Fibroblast of villous mesenchyme (primary cell): ENCODE measurements at regions not wholly inside any gene's neighbourhood (a gene's known extent, or its start where the extent isn't known, plus 50 kb on each side); places are given as distances from the start of the nearest gene placed in this dataset.

ENCODE experiments used
- DNase-seq: peaks from one replicate; pipeline ENCODE4 v3.0.0-alpha.2; 2010; ENCODE audit warnings: low read depth
- H3K4me3 ChIP-seq: 2 replicates; pipeline ENCODE4 v1.5.1; 2011; ENCODE audit warnings: low read depth, mild to moderate bottlenecking, low read length
- TF ChIP-seq, protein P1 (sequence below): IDR thresholded peaks from 2 replicates; pipeline ENCODE4 v1.5.1; 2012; ENCODE audit warnings: low read depth, mild to moderate bottlenecking, low read length; ENCODE audit not compliant: insufficient read depth

DNA sequence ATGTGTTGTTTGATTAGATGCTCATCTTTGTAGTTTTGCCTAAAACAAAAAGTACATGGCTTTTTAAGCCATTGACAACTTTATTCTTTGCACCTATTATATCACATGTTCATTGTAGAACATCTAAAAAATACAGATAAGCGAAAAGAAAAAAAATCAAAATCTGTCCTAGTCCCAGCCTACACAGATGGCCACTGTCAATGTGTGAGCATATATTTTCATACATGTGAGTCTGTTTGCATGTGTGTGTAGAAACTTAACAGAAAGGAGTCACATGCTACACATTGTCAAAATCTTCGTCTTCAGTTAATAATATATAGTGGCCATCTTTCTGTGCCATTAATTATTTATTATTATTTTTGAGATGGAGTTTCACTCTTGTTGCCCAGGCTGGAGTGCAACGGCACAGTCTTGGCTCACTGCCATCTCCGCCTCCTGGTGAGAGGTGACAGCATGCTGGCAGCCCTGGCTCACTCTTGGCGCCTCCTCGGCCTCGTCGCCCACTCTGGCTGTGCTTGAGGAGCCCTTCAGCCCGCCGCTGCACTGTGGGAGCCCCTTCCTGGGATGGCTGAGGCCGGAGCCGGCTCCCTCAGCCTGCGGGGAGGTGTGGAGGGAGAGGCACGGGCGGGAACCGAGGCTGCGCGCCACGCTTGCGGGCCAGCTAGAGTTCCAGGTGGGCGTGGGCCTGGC is 68.5 kb upstream of the AMZ2 start:
- no peak overlapping the region for H3K4me3 ChIP-seq
- no peak for DNase-seq
- TF ChIP-seq, protein P1, sequence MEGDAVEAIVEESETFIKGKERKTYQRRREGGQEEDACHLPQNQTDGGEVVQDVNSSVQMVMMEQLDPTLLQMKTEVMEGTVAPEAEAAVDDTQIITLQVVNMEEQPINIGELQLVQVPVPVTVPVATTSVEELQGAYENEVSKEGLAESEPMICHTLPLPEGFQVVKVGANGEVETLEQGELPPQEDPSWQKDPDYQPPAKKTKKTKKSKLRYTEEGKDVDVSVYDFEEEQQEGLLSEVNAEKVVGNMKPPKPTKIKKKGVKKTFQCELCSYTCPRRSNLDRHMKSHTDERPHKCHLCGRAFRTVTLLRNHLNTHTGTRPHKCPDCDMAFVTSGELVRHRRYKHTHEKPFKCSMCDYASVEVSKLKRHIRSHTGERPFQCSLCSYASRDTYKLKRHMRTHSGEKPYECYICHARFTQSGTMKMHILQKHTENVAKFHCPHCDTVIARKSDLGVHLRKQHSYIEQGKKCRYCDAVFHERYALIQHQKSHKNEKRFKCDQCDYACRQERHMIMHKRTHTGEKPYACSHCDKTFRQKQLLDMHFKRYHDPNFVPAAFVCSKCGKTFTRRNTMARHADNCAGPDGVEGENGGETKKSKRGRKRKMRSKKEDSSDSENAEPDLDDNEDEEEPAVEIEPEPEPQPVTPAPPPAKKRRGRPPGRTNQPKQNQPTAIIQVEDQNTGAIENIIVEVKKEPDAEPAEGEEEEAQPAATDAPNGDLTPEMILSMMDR = no peak

DNA sequence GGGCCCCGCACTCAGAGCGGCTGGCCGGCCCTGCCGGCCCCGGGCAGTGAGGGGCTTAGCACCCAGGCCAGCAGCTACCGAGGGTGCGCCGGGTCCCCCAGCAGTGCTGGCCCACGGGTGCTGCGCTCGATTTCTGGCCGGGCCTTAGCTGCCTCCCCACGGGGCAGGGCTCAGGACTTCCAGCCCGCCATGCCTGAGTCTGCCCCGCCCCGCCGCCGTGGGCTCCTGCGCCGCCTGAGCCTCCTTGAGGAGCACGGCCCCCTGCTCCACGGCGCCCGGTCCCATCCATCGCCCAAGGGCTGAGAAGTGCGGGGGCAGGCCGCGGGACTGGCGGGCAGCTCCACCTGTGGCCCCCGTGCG is 67.9 kb upstream of the AMZ2 start:
- no peak overlapping the region for H3K4me3 ChIP-seq
- no peak for DNase-seq
- TF ChIP-seq, protein P1 = no peak

DNA sequence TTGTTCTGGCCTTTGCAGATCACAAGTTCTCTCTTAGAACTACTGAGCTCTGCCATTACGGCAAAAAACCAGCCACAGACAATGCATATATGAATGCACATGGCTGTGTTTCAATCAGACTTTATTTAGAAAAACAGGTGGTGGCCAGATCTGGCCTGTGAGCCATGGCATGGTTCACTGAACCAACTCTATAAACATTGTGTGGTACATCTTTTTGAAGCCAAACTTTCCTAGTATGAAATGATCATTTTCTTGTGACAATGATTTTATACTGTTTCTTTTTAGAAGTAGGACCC is 65.9 kb upstream of the AMZ2 start:
- H3K4me3 ChIP-seq = no peak overlapping the region
- no peak for DNase-seq
- TF ChIP-seq, protein P1 = no peak

DNA sequence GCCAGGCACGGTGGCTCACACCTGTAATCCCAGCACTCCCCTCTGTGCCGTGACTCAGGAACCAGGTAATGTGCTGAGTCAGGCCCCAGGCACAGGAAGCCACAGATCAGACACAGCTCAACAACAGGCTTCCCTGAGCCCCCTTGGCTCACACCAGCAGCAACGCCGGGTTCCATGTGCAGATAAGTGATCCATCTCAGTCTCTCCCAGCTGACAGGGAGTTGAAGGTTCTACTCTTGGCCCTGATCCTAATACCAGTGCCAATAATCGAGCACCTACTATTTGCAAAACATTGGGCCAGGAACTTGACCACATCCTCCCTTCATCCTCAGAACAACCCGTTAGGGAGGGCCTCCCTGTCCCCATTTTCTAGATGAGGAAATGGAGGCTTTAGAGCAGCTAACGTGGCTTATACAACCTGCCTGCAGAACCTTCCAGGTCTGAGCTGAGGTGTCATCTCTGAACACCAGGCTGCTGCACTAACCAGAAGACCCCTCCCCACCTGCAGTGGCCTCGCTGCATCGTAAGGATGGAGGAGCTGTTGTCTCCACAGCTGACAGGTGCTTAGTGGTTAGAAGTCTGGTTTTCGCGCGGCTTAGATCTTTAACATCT is 64.8 kb upstream of the AMZ2 start:
- H3K4me3 ChIP-seq = no peak overlapping the region
- TF ChIP-seq, protein P1 = no peak

DNA sequence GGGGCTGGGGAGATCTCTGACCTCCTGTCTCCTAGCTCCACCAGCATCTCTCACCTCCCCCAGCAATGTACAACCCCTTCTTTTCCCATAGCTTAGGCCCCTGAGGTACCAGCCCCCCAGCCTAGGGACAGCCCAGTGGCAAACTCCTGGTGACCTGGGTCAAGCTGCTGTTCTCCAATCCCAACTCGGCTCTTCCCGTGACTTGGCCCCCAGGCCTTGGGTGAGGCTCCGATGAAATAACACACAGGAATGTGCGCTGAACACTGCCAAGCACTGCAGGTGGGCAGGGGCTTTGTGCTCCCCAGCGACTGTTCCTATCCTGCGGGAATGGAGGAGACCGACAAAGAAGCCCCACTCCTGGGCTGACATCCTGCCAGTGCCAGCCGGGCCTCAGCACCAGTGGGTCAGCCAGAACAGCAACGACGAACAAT is 63.7 kb upstream of the AMZ2 start:
- no peak for DNase-seq
- TF ChIP-seq, protein P1 = no peak
- no peak overlapping the region for H3K4me3 ChIP-seq

More for the DNA sequence above, 64.8 kb upstream of the AMZ2 start:
- DNase-seq = no peak

DNA sequence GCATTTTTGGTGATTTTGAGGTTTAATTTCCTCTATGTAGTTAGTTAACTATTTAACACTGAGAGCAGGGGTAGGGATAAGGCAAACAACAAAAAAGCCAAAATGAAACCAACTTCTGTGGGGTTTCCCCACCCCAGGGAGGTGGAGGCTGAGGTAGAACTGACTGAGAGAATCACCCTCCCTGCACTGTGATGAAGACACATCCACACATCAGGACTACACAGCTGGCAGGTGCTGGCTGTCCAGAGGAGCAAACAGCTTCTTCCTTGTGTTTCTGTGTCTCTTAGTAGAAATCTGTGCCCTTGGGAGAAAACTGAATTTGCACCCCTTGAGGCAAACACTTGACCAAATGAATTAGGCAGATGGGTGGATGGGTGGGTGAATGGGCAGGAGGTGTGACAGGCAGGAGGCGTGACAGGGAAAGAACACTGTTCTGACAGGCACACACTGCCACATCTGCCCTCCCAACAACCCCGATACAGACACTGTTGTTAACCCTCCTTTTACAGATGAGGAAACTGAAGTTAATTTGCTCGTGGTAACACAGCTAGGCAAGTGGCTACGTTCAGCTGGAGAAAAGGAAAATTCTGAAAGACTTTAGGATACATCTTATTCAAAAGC is 62.9 kb upstream of the AMZ2 start:
- TF ChIP-seq, protein P1 = no peak
- H3K4me3 ChIP-seq = no peak overlapping the region
- DNase-seq = no peak
